HG02943 (cell line): ENCODE measurements at regions not wholly inside any gene's neighbourhood (a gene's known extent, or its start where the extent isn't known, plus 50 kb on each side); places are given as distances from the start of the nearest gene placed in this dataset.
A peak's percentile ranks its signal among the peaks of the same experiment; 100 is the strongest.

ENCODE experiments used
- ATAC-seq: cut with Tn5 transposase; IDR thresholded peaks from one replicate; pipeline ENCODE4 v1.9.1; 2021; ENCODE audit warnings: mild to moderate bottlenecking, low read depth, moderate library complexity; ENCODE audit not compliant: unreplicated experiment

GRCh38 chr4:185892165-185892564 is 80.2 kb upstream of the SORBS2 start:
- ATAC-seq, result no peak

- no peak for ATAC-seq
Observed at GRCh38 chr4:185893500-185893899, 81.5 kb upstream of the SORBS2 start.

DNA sequence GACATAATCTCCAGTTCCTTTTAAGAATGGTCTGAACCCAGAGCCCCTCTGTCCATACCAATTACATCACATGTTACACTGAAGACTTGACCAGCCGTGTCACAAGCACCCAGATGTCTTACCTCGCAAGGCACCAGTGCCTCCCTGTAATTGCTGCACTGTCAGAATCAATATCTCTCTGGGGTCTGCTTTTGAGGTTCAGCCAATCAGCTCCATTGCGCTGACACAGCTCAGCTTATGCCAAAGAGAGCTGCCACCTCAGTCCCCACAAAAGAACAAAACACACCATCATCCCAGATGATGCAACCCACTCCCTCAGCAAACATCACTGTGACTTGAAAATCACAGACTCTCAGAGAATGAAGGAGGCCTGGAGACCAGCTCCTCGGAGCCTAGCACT is 82.5 kb upstream of the SORBS2 start:
- ATAC-seq, result no peak

DNA sequence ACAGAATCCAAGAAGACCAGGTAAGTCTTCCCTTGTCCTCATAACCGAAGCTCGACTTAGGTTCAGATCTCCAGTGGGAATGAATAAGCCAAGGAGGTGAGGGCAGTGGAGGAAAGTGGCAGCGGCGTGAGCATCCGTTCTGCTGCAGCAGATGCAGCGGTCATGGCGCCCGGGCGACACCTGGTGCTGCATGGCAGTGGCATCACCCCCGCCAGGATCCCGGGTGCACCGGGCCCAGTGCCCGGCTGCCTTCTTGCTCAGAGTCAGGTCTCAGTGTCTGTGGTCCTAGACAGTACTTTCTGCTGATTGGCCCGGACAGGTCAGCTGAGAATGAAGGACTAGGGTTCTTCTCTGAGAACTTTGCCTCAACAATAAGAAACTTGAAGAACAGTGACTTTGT is 83.4 kb upstream of the SORBS2 start:
- no peak for ATAC-seq

GRCh38 chr4:185895866-185896265 is 83.9 kb upstream of the SORBS2 start:
- no peak for ATAC-seq

DNA sequence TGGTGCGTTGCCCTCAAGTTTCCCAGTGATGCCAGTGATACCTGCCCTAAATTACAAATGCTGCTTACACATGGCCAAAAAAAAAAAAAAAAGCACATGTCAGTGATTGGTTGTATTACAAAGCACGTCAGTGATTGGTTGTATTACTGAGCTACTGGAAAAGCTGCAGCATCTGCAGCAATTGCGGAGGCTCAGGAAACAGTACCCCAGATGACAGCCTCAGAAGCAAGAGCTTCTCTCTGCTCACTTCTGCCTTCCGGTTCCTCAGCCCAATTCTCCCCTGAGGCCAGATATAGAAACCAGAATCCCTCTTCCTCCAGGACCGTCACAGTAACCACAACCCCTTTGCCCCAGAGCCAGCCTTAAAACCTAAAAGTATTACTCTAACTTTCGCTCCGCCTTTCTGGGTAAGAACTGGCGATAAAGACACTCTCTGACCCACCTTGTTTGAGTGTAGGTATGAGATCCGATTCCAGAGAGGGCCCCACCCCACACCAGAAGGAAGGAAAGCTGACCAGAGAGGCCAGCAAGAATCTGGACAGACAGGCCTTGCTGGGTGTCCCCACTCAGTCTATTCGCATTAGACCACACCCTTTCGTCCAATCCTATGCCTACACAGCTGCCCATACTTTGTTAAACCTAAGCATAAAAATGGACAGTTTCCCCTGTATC is 85.0 kb upstream of the SORBS2 start:
- ATAC-seq, result peak; percentile 64

DNA sequence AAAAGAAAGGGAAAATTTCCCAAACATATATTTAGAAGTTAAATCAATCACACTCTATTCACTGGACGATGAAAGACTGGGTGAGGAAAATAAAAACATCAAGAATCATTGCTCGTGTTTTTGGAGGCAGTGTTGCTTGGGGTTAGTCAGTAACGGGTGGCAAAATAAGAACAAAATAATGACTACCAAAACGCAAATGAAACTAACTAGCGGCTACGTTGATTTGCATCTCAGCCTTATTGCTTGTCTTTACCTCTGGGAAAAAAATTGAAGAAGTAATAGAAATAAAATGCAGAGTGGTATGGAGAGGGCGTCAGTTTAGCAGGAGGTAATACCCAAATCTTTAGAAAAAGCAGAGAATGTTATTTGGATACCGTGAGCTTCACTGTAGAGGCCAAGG is 86.4 kb upstream of the SORBS2 start:
- no peak for ATAC-seq

DNA sequence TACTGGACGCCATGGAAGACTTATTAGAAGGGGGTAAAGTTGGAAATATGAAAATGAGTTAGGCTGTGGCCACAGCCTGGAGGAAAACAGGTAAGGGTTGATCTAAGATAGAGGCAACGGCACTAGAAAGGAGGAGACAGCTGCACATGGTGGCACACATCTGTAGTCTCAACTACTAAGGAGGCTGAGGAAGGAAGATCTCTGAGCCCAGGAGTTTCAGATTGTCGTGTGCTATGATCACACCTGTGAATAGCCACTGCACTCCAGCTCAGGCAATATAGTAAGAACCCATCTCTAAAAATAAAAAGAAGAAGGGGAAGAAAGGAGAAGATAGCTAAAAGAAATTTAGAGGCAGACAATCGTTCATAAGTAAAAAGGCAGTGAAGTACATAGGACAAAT is 87.8 kb upstream of the SORBS2 start:
- ATAC-seq, result no peak

GRCh38 chr4:185902654-185903053 is 90.7 kb upstream of the SORBS2 start:
- no peak for ATAC-seq

- ATAC-seq, result no peak
Observed at GRCh38 chr4:185903205-185903604, 91.2 kb upstream of the SORBS2 start.

DNA sequence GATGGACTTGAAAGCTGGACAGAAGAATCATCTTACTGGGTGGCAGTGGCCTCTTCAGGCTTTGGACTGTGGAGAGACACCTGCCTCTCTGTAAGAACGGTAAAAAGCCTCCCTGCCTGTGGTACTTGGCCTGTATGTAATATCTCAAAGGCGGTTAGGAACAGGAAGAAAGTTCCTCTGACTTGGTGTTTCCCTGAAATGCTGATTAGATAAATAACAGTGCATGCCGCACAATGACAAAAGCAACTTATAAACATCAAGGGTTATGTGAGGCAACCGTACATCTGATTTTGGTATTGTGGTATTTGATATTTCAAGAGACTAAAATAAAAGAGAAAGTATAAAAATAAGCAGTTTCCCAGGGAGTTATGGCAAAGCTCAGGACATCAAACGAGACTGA is 92.4 kb upstream of the SORBS2 start:
- no peak for ATAC-seq

GRCh38 chr4:185909972-185910371 is 98.0 kb upstream of the SORBS2 start:
- no peak for ATAC-seq

DNA sequence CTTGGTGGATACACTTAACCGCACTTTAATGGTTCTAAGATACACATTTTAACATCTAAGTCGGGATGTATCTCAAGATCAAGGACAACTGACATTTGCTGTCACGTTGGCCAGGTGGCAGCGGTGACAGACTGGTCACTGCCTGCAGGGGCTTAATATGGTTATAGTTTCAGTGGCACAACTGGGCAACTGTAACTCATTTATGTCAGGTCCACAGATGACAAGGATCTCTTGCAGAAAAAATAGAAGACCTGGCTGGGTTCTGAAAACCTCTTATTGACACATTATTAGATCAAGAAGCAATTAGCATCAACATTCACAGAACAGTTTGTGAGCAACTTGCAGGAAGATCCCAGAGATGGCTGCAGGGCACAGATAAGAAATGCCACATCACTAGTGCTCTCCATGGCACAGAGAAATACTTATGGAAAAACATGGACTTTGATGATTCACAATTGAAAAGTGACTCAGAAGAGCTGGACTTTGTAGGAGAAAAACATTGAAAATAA is 99.6 kb upstream of the SORBS2 start:
- ATAC-seq, result no peak

DNA sequence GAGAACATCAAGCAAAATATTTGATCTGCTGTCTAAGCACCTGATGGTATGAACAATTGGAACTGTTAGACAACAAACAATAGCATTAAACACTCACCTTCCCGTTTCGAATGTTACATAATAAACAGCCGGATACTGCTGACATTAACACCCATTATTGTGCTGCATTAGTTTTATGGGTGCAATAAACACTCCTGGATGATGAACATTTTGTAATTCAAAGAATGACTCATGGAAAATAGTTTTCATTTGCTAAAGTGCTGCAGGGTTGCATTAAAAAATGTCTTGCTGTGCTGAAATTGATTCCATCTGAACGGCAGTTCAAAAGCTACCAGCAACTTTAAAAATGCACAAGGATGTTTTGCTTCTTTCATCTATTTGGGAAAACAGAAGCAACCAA is 100.8 kb upstream of the SORBS2 start:
- ATAC-seq, result no peak

DNA sequence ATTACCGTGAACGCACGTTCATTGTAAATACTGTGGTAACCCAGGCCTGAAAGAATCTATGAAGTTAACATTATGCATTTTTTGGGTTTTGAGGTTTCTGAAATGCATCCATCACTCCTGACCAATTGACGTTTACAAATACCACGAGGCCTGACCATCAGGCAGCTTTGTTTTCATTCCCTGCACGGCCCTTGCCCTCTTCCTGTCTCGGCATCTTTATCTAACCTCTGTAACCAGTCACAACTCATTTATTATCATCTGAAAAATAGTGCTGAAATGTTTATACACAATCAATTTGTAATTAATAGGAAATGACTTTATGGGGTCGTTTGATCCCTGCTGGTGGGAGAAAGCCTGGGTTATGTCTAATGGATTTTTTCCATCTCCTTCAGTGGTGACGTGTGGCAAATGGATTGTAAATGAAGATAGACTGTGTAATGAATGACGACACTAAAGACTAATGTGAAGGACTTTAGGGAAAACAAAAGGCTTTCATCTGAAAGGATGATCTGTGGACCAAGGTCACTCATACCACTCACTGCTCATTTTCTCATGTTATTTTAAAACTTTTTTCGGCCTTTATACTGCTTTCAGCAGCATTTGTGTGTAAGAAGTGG is 102.7 kb upstream of the SORBS2 start:
- no peak for ATAC-seq

DNA sequence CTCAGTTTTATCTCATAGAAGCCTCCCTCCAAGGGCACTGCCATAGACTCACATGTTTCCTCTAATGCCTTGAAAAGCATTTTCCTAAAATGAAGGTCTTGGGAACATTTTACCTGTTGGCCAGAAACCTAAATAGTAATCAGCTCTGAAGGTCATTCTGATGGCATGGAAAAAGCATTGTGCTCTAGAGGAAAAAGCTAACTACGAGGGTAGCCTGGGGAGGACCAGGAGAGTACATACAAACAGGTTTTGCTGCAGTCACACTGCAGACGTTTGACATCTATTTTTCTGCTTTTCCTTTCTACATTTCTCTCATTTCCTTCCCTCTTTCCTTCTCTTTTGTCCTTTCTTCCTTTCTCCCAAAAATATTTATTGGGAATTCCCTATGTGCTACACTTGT is 103.3 kb upstream of the SORBS2 start:
- ATAC-seq, result no peak

DNA sequence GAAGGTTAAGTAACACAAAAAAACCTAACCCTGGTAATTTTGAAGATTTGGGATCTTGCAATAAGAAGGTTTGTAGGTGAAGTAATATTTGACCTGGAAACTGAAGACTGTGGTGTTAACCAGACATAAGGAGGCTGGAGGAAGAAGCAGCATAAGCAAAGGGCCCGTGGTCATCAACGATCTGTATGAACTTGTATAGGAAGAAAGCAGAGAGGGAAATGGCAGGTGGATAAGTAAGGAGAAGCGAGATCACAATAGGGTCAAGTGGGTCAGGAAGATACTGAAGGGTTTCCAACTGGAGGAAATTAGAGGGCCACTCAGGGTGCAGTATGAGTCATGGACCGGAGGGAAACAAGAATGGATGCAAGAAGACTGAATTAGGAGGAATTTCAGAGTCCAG is 103.8 kb upstream of the SORBS2 start:
- ATAC-seq, result no peak

DNA sequence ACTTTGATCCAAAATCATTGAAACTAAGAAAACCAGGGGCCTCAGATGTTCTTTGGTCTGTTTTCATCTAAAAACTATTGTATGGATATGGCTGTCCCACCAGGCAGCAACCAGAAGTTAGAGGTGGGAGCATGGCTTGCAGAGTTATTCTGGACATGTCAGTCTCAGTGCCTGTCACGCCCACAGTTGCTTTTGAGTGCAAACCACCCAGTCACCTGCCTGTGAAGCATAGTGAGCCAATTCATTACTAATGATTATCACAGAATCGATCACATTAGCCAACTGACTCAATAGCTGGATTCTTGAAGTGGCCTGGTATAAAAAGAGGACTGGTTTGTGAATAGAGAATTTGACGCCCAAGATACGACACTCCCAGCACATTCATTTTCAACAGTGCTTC is 104.2 kb upstream of the SORBS2 start:
- no peak for ATAC-seq

DNA sequence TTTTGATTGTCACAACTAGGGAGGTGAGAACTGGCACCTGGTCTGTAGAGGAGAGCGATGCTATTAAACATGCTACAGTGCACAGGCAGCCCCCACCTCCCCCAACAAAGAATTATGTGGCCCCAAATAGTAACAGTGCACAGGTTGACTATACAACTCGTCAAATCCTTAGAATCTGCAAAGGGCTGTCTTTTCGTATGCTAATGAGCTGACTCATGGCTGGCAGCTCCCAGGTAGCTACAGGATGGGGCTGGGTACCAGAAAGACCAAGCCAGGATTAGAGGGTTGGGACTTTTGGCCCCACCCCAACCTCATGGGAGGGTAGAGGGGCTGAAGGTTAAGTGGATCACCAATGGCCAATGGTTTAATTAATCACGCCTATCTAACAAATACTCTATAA is 104.7 kb upstream of the SORBS2 start:
- ATAC-seq, result no peak

DNA sequence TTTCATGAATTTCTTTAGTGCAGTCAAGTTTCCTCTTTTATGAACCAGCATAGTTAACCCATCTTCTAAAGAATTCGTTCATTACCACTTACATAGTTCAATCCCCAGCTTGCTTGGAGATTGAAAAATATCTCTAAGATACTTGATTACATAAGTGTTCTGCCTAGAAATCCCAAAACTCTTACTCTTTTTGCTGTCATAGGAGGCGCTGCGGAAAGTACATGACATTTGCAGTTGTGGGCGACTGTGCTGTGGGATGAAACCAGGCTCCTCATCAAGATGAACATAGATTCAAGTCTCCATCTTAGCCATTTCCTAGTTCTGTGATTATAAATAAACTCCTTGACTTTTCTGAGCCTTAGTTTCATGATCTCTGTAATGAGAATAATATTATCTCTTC is 107.1 kb upstream of the SORBS2 start:
- ATAC-seq, result no peak

DNA sequence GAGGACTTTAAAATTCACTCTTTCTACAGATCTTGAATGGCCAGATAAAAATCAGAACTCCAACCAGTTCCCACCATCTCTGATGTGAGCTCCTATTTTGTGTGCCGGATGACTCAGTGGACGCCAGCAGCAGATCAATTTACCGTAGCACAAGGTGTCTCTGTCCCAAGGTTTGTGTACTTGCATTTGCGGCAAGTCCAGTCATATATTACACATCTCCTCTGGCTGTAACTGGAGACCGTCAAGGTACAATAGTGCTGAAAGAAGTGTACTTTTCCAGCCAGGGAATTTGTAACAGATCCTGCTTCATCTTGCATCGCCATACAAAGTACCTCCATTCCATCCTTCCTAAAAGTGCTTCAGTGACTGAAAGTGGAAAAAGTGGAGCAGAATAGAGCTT is 108.2 kb upstream of the SORBS2 start:
- ATAC-seq, result no peak

GRCh38 chr4:185920691-185921260 is 108.8 kb upstream of the SORBS2 start:
- ATAC-seq, result no peak
